GM12875 (cell line): ENCODE measurements at regions not wholly inside any gene's neighbourhood (a gene's known extent, or its start where the extent isn't known, plus 50 kb on each side); places are given as distances from the start of the nearest gene placed in this dataset.

ENCODE experiments used
- H3K4me3 ChIP-seq: one replicate; pipeline ENCODE4 v1.5.1; 2011; ENCODE audit warnings: low read depth, low read length, control low read depth
- CTCF ChIP-seq: IDR thresholded peaks from 2 replicates; pipeline ENCODE4 v1.5.1; 2011; ENCODE audit warnings: low read depth, mild to moderate bottlenecking, control low read depth, inconsistent platforms, low read length, moderate library complexity, borderline replicate concordance; ENCODE audit not compliant: insufficient read depth

GRCh38 chr1:68378296-68379084 lies 71.3 kb downstream of the RPE65 start:
- no peak for TF ChIP-seq CTCF

DNA sequence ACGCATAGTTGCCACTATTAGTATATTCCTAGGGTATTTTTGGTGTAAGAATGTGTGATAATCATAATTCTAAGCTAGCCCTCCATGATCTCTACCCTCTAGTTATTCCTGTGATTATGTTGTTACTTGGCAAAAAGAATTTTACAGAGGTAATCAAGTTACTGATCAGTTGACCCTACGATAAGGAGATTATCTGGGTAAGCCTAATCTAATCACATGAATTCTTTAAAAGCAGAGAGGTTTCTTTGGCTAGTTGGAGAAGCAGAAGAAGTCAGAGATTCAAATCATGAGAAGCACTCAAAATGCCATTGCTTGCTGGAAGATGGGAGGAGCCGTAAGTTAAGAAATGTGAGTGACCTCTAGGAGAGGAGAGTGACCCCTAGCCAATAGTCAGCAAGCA lies 72.7 kb downstream of the RPE65 start:
- H3K4me3 ChIP-seq = no peak overlapping the region
- TF ChIP-seq CTCF = no peak

More at GRCh38 chr1:68378296-68379084, 71.3 kb downstream of the RPE65 start:
- H3K4me3 ChIP-seq = no peak overlapping the region

- TF ChIP-seq CTCF = no peak
- H3K4me3 ChIP-seq = no peak overlapping the region
Observed at GRCh38 chr1:68376441-68376840, 73.3 kb downstream of the RPE65 start.

DNA sequence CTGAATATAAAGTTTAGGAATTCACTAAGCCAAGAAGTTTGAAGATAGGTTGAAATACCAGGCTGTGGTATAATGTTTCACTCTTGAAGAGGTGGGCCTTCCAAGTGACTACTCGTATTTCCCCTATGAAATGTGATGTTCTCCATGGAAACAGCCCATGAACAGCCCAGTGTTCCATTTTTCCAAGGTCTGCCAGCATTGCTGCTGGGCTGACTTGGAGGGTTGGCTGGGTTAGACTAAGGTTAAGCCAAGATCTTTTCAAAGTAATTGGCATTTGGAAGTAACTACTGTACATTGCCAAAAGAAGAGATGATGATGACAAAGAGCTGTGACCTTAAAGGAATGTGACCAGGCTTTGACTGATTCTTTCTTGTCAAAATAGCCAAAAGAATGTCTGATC lies 73.8 kb downstream of the RPE65 start:
- H3K4me3 ChIP-seq = no peak overlapping the region
- no peak for TF ChIP-seq CTCF

DNA sequence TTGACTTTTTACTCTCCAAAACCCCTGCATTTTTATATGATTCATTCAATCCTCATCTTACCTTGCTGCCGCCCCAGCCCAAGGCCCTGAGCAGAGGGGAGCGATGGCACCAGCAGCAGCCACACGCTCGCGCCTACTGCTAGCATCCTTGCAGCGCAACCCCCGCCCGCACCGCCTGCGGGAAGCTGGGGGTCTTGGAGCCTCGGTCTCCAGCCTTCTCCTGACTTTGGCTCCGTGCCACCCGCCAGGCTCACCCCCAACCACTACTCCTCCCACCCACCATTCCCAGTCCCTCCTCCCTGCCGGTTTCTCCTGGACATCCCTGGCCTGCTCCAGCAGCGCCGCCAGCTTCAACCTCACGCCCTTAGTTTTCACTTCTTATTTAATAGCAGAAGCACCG lies 76.6 kb downstream of the RPE65 start:
- TF ChIP-seq CTCF = no peak
- no peak overlapping the region for H3K4me3 ChIP-seq

DNA sequence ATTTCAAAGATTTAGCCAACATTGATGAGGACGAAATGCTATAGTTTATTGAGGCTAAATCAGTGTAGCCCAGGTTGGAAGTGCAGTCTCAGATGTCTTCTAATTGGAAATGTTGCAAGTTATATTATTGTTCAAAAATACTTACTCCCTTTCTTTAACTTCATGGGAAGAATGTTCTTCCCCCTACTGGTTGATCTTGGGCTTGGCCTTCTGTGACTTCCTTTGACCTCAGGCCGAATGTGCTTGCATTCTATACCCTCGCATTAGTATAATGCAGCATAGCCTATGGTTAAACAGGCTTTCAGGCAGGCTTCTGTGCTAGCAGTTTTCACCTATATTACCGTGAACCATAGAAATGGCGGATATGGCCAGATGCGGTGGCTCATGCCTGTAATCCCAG lies 77.3 kb downstream of the RPE65 start:
- TF ChIP-seq CTCF = no peak
- no peak overlapping the region for H3K4me3 ChIP-seq

- TF ChIP-seq CTCF = no peak
- H3K4me3 ChIP-seq = no peak overlapping the region
Observed at GRCh38 chr1:68370101-68370915, 79.4 kb downstream of the RPE65 start.
